Astrocyte of the spinal cord (primary cell): ENCODE measurements at regions not wholly inside any gene's neighbourhood (a gene's known extent, or its start where the extent isn't known, plus 50 kb on each side); places are given as distances from the start of the nearest gene placed in this dataset.

Source experiments
- DNase-seq: peaks from one replicate; pipeline ENCODE4 v3.0.0; 2011; ENCODE audit warnings: low read depth, low spot score
- H3K4me3 ChIP-seq: 2 replicates; pipeline ENCODE4 v1.5.1; 2011; ENCODE audit warnings: low read depth, mild to moderate bottlenecking, low read length, moderate library complexity
- in situ Hi-C: cut with HindIII; loops from 2 replicates; pipeline ENCODE4 v1.10.0; 2017; ENCODE audit warnings: low sequenced_read_pairs
- TF ChIP-seq, protein P1 (sequence below): IDR thresholded peaks from 2 replicates; pipeline ENCODE4 v1.5.1; 2012; ENCODE audit warnings: low read depth, mild to moderate bottlenecking, low read length, inconsistent platforms

DNA sequence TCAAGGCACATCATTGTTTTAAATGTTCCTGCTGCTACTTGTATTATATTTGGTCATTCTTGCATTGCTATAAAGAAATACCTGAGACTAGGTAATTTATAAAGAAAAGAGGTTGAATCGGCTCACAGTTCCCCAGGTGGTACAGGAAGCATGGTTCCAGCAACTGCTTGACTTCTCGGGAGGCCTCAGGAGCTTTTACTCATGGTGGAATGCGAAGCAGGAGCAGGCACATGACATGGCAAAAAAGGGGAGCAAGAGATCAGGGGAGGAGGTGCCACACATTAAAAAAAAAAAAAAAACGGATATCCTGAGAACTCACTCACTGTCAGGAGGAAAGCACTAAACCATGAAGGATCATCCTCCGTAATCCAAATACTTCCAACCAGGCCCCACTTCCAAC lies 286.9 kb upstream of the PLSCR5 start:
- in situ Hi-C loops = no loop called here
- TF ChIP-seq, protein P1, sequence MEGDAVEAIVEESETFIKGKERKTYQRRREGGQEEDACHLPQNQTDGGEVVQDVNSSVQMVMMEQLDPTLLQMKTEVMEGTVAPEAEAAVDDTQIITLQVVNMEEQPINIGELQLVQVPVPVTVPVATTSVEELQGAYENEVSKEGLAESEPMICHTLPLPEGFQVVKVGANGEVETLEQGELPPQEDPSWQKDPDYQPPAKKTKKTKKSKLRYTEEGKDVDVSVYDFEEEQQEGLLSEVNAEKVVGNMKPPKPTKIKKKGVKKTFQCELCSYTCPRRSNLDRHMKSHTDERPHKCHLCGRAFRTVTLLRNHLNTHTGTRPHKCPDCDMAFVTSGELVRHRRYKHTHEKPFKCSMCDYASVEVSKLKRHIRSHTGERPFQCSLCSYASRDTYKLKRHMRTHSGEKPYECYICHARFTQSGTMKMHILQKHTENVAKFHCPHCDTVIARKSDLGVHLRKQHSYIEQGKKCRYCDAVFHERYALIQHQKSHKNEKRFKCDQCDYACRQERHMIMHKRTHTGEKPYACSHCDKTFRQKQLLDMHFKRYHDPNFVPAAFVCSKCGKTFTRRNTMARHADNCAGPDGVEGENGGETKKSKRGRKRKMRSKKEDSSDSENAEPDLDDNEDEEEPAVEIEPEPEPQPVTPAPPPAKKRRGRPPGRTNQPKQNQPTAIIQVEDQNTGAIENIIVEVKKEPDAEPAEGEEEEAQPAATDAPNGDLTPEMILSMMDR = no peak
- no peak overlapping the region for H3K4me3 ChIP-seq
- DNase-seq = no peak

DNA sequence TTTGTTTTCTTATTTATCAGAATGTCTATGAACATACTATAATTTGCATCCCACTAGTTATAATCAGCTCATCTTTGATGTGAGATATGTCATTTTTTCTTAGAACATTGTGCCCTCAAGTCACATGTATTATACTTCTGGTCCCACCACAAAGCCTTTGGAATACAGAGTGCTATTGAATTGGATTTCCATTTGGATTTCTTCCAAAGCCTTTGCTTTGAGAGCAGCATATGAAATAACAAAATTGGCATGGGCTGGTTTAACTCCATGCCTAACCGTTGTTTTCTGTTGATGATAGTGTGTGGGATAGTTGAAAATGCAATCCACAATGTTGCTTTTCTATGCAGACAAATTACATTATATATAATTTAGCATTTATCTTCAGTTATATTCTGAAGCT lies 284.5 kb upstream of the PLSCR5 start:
- in situ Hi-C loops = no loop called here
- no peak overlapping the region for H3K4me3 ChIP-seq
- no peak for DNase-seq
- TF ChIP-seq, protein P1 = no peak

DNA sequence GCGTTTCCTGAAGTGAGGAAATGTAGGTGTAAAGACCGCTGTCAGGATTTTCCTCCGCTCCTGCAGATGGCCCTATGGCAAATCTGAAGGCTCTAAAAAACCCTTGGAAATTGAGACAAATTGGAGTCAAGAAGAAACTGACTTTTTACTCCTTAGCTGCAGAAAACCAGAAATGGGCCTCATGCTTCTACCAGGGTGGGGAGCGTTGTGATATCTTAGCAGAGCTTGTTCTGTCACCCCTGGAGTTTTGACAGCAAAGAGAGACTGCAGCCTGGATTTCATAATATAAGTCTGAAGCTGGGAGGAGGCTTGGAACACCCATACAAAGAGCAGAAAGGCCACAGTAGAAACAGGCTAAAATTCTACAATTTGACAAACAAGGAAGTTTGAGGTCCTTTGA lies 283.0 kb upstream of the PLSCR5 start:
- TF ChIP-seq, protein P1 = no peak
- no peak overlapping the region for H3K4me3 ChIP-seq
- DNase-seq = no peak
- in situ Hi-C loops = no loop called here

DNA sequence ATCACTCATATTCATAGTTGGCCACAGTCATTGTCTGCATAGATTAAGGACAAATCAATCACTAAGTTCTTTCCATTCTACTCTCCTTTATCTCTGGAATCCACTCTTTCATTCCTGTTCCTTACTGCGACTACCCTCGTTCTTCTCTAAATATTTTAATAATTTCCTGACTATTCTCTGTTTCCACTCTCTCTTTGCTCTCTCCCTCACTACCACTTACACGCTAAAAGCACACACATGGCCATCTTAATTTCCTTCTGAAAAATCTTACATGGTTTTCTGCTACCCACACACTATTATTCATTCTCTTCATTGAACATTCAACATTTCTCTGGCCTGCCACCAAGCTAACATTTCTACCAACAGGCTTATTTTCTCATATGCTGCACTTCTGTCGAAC lies 279.6 kb upstream of the PLSCR5 start:
- DNase-seq = no peak
- in situ Hi-C loops = no loop called here
- H3K4me3 ChIP-seq = no peak overlapping the region
- TF ChIP-seq, protein P1 = no peak

DNA sequence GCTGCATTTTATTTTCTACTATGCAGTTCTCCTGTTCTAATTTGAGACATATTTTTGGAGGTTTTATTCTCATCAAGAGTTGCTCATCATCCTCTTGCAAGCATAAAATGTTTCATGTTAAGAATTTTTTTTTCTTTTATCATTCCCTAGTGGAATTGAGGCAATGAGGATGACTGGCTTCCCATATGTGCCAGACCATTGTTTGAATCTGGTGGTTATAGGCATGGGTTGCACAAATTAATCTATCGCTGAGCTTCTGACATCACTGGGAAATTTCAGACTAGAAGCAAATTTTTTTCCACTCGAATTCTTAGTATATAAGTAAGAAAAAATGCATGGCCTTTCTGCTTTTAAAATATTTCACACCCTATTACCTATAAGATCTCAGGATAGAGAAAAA lies 279.1 kb upstream of the PLSCR5 start:
- TF ChIP-seq, protein P1 = no peak
- no peak for DNase-seq
- in situ Hi-C loops = no loop called here
- H3K4me3 ChIP-seq = no peak overlapping the region

DNA sequence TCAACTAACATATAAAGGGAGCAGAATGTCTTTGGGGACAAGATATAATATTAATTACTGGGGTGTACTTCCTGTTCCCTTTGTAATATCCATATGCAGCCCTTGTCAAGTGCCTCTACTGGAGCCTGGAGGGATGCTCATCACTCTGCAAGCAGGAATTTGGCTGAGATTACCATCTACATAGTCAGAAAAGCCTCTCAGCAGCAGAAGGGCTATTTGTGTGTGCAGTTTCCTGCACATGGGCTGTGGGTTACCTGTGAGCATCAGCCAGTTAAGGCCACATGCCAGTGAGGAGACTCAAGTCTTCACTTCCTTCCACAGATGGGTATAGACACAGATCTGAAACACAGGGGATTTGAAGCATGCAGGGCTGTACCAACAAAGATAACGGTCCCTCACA lies 278.1 kb upstream of the PLSCR5 start:
- TF ChIP-seq, protein P1 = no peak
- H3K4me3 ChIP-seq = no peak overlapping the region
- in situ Hi-C loops = no loop called here
- no peak for DNase-seq

DNA sequence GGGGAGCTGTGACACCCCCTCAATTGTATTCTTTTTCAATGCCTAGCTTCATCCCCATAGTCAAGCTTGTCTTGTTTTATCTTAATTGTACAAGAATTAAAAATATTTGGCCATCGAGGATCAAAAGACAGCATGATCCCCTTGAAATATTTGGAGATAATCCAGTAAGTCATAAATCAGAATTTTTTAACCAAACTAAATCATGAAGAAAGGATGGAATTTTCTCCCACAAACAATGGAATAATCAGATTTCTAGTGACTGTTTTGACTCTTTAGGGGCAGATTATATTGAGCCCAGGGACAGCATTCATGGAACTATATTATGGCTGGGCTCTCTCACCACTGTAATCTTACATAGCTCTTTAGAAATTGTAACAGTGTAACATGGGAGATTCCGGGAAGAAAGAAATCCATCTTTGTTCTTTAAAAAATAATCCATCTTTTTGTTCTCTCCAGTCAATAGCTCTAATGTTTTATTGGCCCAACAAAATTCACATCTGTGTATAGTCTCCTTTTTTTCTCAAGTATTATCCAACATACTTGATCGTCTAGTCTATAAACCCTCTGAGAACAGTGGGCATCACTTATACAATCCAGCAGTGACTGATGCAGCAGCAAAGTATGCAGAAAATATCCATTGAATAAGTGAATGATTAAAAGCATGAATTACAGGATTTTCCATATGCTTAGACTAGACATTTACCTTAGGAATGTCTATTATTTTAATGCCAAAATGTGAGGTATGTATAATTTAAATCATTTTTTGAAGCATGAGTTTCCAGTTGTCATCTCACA lies 277.0 kb upstream of the PLSCR5 start:
- H3K4me3 ChIP-seq = no peak overlapping the region
- in situ Hi-C loops = no loop called here
- TF ChIP-seq, protein P1 = no peak
- DNase-seq = no peak
